GM18498 (cell line): ENCODE measurements at regions not wholly inside any gene's neighbourhood (a gene's known extent, or its start where the extent isn't known, plus 50 kb on each side); places are given as distances from the start of the nearest gene placed in this dataset.

Source experiments
- ATAC-seq: cut with Tn5 transposase; IDR thresholded peaks from one replicate; pipeline ENCODE4 v1.9.1; 2021; ENCODE audit warnings: mild to moderate bottlenecking, moderate library complexity; ENCODE audit not compliant: unreplicated experiment

GRCh38 chr22:47446821-47447810, 684.7 kb downstream of the TBC1D22A start:
- ATAC-seq, result no peak

DNA sequence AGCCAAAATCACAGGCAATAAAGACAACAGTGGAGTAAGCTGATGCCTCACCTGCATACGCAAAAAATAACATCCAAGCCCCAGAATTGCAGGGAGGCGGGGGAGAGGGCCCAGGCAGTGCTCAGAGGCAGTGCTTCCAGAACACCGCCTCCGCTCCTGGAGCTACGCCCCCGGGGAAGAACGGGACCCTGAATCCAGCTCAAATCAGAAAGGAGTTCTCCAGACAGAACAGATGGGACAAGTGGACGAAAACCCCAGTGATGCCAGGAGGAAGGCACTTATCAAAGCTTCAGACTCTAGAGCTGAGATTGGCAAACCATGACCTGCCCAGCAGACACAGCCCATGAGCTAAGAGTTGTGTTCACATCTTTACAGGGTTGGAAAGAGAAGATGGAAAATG, 683.9 kb downstream of the TBC1D22A start:
- ATAC-seq, result no peak

DNA sequence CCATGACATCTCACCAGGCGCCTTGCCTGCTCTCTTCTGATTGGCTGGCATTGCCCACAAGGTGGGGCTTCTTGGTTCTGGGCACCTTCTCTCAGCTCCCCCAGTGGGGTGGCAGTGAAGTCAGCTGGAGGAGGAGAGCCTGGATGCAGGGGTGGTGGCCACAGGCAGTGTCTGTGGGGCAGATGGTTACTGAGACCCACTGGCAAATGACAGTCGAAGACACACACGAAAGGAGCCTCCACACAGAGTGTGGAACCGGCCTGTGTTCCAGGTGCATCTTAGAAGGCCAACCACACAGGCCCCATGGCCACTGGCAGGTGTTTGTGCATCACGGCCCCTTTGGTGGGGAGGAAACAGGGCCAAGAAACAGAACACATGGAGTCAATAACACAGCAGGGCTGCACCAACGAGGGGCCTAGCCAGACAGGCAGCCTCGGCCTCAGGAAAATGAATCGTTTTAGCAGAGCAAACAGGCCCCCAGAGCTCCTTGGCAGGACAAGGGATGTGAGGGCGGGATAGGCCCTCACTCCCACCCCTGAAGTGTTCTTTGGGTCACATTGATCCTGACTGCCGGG, 683.4 kb downstream of the TBC1D22A start:
- ATAC-seq, result no peak

GRCh38 chr22:47445212-47445611, 682.8 kb downstream of the TBC1D22A start:
- ATAC-seq, result no peak

- no peak for ATAC-seq
Observed at GRCh38 chr22:47444746-47445065, 682.3 kb downstream of the TBC1D22A start.

- no peak for ATAC-seq
Observed at GRCh38 chr22:47443836-47444745, 681.6 kb downstream of the TBC1D22A start.

GRCh38 chr22:47442821-47443220, 680.4 kb downstream of the TBC1D22A start:
- no peak for ATAC-seq

DNA sequence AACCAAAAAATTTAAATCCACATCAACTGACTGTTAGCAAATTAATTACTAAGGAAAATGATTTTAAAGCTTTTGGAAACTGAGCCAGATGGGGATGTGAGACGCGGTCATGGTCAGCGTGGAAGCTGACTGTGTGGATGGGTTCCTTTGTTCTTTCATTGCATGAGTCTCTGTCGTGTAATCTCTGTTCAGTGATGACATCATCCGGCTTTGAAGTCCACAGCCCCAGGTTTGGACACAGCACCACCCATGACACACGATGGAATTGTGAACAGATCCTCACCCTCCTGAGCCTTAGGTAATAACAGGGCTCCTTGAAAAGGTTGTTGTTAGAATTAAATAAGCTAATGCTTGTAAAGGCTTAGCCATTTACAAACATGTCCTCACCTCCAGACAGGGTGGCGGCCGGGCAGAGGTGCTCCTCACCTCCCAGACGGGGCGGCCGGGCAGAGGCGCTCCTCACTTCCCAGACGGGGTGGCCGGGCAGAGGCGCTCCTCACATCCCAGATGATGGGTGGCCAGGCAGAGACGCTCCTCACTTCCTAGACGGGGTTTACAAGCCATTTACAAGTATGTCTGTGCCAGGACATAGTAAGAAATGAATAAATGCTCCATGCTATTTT, 677.3 kb downstream of the TBC1D22A start:
- ATAC-seq, result no peak

DNA sequence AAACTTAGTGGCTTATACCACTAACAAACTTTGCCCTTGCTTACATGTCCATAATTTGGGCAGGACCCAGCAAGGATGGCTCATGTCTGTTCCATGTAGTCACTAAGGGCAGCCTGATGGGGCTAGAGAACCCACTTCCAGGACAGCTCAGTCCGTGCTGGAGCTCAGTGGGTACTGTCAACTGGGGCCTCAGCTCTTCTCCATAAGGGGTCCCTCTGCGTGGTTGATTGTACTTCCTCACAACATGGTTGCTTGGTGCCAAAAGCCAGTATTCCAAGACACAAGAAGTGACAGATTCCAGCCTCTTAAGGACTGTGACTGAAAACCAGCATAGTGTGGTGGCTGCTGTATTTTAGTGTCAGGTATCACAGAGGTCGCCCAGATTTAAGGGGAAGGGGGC, 675.2 kb downstream of the TBC1D22A start:
- ATAC-seq, result no peak

GRCh38 chr22:47437110-47437509, 674.7 kb downstream of the TBC1D22A start:
- ATAC-seq, result no peak

GRCh38 chr22:47435826-47436225, 673.4 kb downstream of the TBC1D22A start:
- no peak for ATAC-seq

GRCh38 chr22:47435204-47435487, 672.7 kb downstream of the TBC1D22A start:
- ATAC-seq, result no peak

DNA sequence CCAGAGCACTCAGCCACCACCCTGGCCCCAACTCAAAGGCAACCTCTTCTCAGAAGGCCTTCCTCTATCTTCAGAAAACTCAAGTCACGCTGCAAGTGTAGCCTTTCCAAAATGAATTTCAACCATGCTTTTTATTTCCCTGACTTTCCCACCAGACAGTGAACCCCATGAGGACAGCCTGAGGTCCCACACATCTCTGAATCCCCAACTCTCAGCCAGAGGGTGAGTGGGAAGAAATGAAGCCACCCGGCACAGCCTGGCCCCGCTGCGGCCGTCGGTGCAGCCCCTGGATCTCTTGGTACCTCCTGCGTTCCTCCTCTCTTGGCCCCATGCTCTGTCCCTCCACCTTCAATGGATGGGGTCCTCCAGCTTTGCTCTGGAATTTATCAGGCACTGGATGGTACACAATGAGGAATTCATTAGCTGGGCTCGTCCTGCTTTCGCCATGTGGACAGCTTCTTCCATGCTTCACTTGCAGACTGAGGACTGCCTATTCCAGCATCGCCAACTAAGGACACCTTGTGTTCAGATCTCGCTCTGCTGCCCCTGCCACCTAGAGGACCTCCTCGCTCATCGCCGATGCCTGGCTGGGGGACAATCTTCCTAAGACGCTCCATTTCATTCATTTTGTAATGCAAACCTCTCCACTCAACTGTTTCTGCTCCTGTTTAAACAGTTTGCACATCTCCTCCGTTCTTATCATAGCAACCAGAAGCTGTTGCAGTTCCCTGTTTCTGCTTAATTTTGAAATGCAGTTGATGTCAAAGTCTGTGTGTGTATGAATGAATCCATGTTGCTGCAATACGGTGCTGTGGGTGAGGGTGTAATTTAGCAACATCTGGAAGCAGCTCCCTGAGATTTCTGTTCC, 672.1 kb downstream of the TBC1D22A start:
- no peak for ATAC-seq

DNA sequence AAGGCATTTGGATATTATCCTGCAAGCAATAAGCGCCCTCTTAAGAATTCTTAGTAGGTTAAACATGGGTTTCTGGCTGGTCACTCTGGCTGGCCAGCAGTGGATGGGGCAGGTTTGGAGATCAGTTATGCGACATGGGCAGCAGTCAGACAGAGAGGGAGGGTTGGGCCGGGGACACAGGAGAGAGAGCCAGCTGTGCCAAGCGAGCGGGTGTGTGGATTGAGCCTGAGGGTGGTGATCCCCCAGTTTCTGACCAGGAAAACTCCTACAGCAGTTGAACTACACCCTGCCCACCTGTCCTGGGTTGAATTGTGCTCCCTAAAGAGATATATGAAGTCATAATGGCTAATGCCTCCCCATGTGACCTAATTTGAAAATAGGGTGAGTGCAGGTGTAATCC, 671.2 kb downstream of the TBC1D22A start:
- no peak for ATAC-seq

- no peak for ATAC-seq
Observed at GRCh38 chr22:47432683-47433082, 670.2 kb downstream of the TBC1D22A start.

- ATAC-seq, result no peak
Observed at GRCh38 chr22:47423861-47424820, 661.7 kb downstream of the TBC1D22A start.

DNA sequence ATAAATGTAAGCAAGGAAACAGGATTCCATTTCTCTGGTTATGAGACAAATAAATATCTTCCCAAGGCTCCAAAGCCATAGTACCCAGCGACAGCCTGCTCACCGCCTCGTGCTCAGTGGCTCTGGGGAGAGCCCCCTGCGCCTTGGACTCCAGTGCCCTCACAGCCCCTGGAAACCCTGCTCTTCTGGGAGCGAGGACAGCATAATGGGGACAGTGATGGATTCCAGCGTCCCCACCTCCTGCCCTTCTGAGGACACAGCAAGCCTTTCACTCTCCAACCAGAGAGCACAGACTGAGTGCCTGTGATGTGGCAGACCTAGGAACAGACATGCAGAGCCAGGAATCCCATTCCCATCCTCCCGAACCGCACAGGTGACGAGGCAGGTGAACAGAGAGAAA, 660.8 kb downstream of the TBC1D22A start:
- no peak for ATAC-seq

DNA sequence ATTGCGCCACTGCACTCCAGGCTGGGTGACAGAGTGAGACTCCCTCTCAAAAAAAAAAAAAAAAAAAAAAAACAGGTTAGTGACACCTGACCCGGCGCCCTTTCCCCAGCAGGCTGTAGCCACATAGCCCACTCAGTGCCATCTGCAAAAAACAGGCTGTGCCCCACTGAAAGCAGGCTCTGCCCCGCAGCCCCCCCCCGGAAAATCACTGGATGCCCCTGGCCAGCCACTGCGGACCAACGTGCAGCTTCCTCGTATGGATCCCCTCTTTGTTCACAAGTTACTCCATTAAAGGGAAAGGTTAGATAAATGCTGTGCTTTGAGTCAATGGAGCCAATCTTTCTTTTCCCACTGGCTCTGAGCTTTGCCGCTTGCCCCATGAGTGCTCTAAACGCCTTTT, 660.3 kb downstream of the TBC1D22A start:
- no peak for ATAC-seq

DNA sequence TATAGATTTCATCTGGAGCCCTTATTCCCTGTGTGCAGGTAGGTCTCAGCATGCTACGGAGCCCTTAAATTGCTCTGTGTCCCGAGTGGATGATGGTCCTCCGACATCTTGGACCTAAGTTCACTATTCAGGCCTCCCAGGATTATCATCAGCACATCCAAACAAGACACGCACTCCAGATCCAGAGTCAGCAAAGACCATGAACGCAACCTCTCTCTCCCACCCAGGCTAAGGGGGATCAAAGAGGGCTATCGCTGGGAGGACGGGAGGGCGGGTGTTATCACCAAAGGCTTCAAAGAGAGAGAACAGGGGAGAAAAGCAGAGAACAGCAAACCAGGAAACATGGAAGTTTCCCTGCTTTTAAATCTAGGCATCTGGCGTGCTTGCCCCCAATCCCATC, 659.4 kb downstream of the TBC1D22A start:
- no peak for ATAC-seq
